GM21619 (cell line): ENCODE measurements at regions not wholly inside any gene's neighbourhood (a gene's known extent, or its start where the extent isn't known, plus 50 kb on each side); places are given as distances from the start of the nearest gene placed in this dataset.
A peak's percentile ranks its signal among the peaks of the same experiment; 100 is the strongest.
"Not testable (repeated sequence)": the region's sequence is repeated elsewhere in the genome, so short reads cannot be mapped to it uniquely, and the experiment has no call there.

ENCODE experiments used
- ATAC-seq: cut with Tn5 transposase; IDR thresholded peaks from one replicate; pipeline ENCODE4 v1.9.1; 2021; ENCODE audit not compliant: unreplicated experiment

- no peak for ATAC-seq
Measured at GRCh38 chr3:144670571-144670970, 698.9 kb downstream of the DIPK2A start.

DNA sequence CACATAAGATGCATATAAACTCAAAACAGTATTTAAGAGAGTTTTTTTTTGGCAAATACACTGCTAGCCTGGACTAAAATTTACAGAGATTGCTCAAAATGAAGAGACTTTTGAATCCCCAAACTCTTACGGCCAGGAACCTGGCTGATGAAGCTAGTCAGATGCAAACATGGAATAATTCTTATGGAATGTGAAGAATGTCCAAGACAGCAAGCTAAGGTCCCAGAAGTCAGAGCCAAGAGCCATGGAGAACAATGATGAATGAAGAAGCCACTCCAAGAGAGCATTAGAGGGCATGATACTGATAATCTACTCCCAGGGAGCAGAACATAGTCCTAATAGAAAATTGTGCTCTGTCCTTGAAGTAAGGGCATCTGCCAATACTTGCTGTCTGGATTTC is 705.5 kb downstream of the DIPK2A start:
- no peak for ATAC-seq

DNA sequence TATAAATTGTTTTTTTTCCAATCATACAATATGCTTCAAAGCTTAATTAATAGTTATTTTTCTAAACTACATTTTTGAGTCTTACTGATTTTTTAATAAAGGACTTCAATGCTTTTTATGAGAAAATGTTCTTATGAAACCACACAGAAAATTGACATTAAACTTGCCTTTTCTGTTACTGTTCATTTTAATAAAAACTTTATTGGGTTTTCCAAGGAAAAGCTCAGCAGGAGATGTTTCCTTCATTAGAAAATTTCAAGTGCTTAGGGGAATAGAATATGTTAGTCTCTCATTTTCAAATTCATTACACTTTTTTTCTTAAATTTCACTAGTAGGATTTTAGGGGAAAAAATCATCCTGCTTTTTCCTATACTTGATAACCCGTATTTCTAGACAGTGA is 711.4 kb downstream of the DIPK2A start:
- no peak for ATAC-seq

- ATAC-seq = no peak
Measured at GRCh38 chr3:144687862-144688261, 716.2 kb downstream of the DIPK2A start.

DNA sequence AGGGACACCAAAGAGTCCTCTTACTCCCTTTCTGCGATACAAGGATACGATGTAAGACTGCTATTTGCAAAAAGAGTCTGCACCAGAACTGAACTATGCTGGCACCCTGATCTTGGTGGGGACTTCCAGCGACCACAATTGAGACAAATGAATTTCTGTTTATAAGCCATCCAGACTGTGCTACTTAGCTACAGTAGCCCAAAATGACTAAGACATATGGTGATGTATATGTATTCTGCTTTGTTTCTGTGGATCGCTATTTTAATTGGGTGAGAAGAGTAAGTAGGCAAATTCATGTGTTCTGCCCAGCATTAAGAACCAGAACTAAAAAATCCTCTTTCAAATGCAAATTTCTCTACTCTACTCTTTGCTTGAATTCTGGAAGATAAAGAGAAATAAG is 720.9 kb downstream of the DIPK2A start:
- ATAC-seq = no peak

- ATAC-seq = no peak
Measured at GRCh38 chr3:144708437-144708836, 736.8 kb downstream of the DIPK2A start.

DNA sequence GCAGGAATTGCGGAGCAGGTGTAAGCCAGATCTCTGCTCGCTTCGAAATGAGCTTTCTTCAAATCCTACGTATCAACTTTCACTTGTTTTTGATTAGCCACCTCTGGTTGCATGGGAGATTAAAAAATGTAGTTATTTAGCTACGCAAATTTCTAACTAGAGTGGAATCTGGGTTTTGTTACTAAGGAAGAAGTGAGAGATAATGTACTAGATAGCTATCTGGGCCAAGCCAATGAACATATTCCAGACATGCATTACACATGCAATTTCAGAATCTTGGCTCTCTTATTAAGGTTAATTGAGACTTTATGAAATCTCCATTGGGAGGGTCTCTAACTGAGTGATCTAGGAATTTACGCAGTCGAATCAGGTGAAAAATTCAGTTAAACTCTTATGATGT is 765.7 kb downstream of the DIPK2A start:
- ATAC-seq = no peak

- no peak for ATAC-seq
Measured at GRCh38 chr3:144743225-144743668, 771.6 kb downstream of the DIPK2A start.

GRCh38 chr3:144744473-144744872 is 772.9 kb downstream of the DIPK2A start:
- ATAC-seq = no peak

GRCh38 chr3:144746631-144747030 is 775.0 kb downstream of the DIPK2A start:
- ATAC-seq = no peak

DNA sequence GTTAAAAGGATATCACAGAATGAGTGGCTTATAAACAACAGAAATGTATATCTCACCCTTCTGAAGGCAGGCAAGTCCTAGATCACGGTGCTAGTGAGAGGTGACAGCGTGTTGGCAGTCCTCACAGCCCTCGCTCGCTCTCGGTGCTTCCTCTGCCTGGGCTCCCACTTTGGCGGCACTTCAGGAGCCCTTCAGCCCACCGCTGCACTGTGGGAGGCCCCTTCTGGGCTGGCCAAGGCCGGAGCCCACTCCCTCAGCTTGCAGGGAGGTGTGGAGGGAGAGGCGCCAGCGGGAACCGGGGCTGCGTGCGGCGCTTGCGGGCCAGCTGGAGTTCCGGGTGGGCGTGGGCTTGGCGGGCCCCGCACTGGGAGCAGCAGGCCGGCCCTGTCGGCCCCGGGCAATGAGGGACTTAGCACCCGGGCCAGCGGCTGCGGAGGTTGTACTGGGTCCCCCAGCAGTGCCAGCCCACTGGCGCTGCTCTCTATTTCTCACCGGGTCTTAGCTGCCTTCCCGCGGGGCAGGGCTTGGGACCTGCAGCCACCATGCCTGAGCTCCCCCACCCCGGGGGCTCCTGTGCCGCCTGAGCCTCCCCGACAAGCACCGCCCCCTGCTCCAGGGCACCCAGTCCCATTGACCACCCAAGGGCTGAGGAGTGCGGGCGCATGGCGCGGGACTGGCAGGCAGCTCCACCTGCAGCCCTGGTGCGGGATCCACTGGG is 778.1 kb downstream of the DIPK2A start:
- not testable (repeated sequence) for ATAC-seq

DNA sequence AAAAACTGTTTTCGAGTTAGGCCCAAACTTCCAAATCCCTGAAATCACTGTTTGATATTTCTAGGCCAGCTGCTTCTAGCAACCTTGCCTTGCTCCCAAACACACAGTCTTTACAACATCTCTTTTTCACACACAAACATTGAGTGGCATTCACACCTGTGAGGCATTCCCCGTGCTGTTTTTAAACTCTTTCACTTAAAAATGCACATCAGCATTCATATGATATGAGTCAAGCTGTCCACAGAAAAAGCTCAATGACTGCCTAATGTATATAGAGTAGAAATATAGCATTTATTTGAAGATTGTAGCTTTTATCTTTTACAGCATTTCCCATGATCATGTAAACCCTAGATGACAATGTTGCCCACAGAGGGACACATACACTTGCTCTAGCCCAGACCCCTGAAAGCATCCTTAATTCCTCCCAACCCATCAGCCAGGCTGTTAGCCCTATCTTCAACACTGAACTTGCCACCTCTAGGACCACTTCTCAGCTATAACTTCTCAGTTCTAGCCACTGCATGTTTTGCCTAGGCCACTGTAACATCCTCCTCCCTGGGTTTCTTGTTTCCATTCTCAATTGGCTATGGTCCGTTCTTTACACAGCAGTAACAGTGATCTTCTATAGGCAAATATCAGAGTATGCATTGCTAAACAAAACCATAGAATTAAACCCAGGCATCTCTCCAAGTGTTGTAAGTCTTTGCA is 782.6 kb downstream of the DIPK2A start:
- ATAC-seq = no peak

DNA sequence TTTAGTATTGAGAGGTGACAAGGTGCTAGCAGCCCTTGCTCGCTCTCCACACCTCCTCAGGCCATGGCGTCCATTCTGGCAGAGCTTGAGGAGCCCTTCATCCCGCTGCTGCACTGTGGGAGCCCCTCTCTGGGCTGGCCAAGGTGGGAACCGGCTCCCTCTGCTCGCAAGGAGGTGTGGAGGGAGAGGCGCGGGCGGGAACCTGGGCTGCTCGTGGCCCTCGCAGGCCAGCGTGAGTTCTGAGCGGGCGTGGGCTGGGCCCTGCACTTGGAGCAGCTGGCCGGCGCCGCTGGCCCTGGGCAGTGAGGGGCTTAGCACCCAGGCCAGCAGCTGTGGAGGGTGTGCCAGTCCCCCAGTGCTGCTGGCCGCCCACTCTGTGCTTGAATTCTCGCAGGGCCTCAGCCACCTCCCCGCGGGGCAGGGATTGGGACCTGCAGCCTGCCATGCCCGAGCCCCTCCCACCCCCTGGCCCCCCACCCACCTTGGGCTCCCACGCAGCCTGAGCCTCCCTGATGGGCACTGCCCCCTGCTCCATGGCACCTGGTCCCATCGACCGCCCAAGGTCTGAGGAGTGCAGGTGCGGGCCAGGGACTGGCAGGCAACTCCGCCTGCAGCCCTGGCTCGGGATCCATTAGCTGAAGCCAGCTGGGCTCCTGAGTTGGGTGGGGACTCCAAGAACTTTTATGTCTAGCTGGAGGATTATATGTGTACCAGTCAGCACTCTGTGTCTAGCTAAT is 785.2 kb downstream of the DIPK2A start:
- no peak for ATAC-seq

GRCh38 chr3:144760831-144761230 is 789.2 kb downstream of the DIPK2A start:
- ATAC-seq = no peak

DNA sequence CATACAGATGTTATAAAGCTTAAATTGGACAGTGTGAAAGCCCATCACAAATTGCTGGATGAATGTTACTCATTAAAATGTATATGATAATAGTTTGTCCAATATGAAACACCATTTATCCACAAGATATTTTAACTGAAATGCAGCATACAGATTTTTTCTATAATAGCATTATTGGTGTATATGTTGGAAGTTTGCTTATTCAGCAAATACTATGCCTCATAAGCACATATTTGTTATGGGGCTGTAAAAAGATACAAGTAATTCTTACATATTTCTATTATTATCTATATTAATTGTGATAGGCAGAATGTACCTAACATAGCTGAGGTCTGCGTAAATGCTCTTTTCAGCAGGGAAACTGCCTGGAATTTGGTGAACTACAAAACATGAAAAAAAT is 790.5 kb downstream of the DIPK2A start:
- ATAC-seq = no peak

- peak; percentile 87 for ATAC-seq
Measured at GRCh38 chr3:144763878-144764454, 792.3 kb downstream of the DIPK2A start.

GRCh38 chr3:144770281-144770680 is 798.7 kb downstream of the DIPK2A start:
- ATAC-seq = no peak

GRCh38 chr3:144770915-144771351 is 799.3 kb downstream of the DIPK2A start:
- ATAC-seq = peak; percentile 70

- no peak for ATAC-seq
Measured at GRCh38 chr3:144771381-144771870, 799.8 kb downstream of the DIPK2A start.

- no peak for ATAC-seq
Measured at GRCh38 chr3:144772372-144772771, 800.7 kb downstream of the DIPK2A start.

DNA sequence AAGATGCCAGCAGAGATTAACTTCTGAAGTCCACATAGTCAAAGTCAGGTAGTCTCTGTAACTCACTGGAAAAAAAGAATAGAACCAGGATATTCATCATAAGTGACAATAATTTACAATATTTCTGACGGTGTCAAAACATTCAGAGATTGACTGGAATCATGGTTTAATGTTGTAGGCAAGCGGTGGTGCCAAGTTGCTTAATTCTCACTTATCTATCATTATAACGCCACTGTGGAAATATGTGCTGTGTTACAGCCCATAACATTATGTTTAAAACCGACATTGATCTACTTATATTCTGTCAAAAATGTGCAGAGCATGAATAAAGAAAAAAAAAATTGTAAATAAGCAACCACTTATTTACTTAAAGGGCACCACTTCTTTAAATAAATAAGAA is 801.7 kb downstream of the DIPK2A start:
- ATAC-seq = no peak
